Transverse colon (tissue), 4 donors: ENCODE measurements at regions not wholly inside any gene's neighbourhood (a gene's known extent, or its start where the extent isn't known, plus 50 kb on each side); places are given as distances from the start of the nearest gene placed in this dataset.

Experiments used
- EP300 ChIP-seq: sonication (generic); formaldehyde crosslinking; IDR thresholded peaks from one replicate; pipeline ENCODE4 v1.6.1; 2017; ENCODE audit warnings: antibody characterized with exemption, low read depth
- POLR2A ChIP-seq: fragments of 450-650 bp; IDR thresholded peaks from one replicate; pipeline ENCODE4 v1.6.1; 2016; ENCODE audit warnings: antibody characterized with exemption, mild to moderate bottlenecking, moderate library complexity
- POLR2AphosphoS5 ChIP-seq, 3 donors: sonication (generic); formaldehyde crosslinking; IDR thresholded peaks; one replicate each; pipeline ENCODE4 v1.6.1; 2016; ENCODE audit warnings: antibody characterized with exemption in 3 of 3
- TF ChIP-seq, protein P1 (sequence below), 5 experiments: fragments of 200-600 bp in 3 of 5; fragments of 450-650 bp in 2 of 5; sonication (generic) in 3 of 5; IDR thresholded peaks; 1 replicate in 2 of 5; 2 replicates in 3 of 5; pipeline ENCODE4 v1.5.1; 2016 to 2017; ENCODE audit warnings: antibody characterized with exemption in 5 of 5, inconsistent platforms in 3 of 5, mild to moderate bottlenecking in 2 of 5, moderate library complexity in 1 of 5

- no peak for TF ChIP-seq POLR2A
- no peak for TF ChIP-seq EP300
- TF ChIP-seq, protein P1, sequence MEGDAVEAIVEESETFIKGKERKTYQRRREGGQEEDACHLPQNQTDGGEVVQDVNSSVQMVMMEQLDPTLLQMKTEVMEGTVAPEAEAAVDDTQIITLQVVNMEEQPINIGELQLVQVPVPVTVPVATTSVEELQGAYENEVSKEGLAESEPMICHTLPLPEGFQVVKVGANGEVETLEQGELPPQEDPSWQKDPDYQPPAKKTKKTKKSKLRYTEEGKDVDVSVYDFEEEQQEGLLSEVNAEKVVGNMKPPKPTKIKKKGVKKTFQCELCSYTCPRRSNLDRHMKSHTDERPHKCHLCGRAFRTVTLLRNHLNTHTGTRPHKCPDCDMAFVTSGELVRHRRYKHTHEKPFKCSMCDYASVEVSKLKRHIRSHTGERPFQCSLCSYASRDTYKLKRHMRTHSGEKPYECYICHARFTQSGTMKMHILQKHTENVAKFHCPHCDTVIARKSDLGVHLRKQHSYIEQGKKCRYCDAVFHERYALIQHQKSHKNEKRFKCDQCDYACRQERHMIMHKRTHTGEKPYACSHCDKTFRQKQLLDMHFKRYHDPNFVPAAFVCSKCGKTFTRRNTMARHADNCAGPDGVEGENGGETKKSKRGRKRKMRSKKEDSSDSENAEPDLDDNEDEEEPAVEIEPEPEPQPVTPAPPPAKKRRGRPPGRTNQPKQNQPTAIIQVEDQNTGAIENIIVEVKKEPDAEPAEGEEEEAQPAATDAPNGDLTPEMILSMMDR (IDR thresholded peaks at IDR 0.05): no peak
- no peak for TF ChIP-seq POLR2AphosphoS5 (IDR thresholded peaks at IDR 0.05)
These were observed 128.5 kb downstream of the TPBG start for GRCh38 chr6:82492134-82492533.
